Ovary (tissue), 7 donors: ENCODE measurements at regions not wholly inside any gene's neighbourhood (a gene's known extent, or its start where the extent isn't known, plus 50 kb on each side); places are given as distances from the start of the nearest gene placed in this dataset.
"Not testable (repeated sequence)": the region's sequence is repeated elsewhere in the genome, so short reads cannot be mapped to it uniquely, and the experiment has no call there.

Experiments used
- DNase-seq, 5 donors: peaks; one replicate each; pipeline ENCODE4 v3.0.0-alpha.2; 2019 to 2020
- H3K27ac ChIP-seq, 2 donors: fragments of 200-600 bp; one replicate each; pipeline versions ENCODE4 v1.5.1 to v1.8.0; 2019 to 2022
- H3K27me3 ChIP-seq: fragments of 200-600 bp; one replicate; pipeline ENCODE4 v1.8.0; 2022
- H3K36me3 ChIP-seq: fragments of 200-600 bp; sonication (generic); one replicate; pipeline ENCODE4 v1.5.1; 2019
- H3K4me1 ChIP-seq: one replicate; pipeline ENCODE4 v1.8.1; 2013; ENCODE audit warnings: mild to moderate bottlenecking, moderate library complexity; ENCODE audit not compliant: insufficient read depth
- H3K4me3 ChIP-seq: fragments of 200-600 bp; sonication (generic); one replicate; pipeline ENCODE4 v1.5.1; 2017
- H3K9me3 ChIP-seq, 2 donors: fragments of 200-600 bp in 1 of 2; sonication (generic) in 1 of 2; one replicate each; pipeline versions ENCODE4 v1.5.1 to v1.8.1; 2013 to 2019; ENCODE audit warnings: mild to moderate bottlenecking in 1 of 2, moderate library complexity in 1 of 2
- EP300 ChIP-seq: sonication (generic); formaldehyde crosslinking; IDR thresholded peaks from one replicate; pipeline ENCODE4 v1.6.1; 2017; ENCODE audit warnings: antibody characterized with exemption
- POLR2A ChIP-seq: fragments of 450-650 bp; IDR thresholded peaks from one replicate; pipeline ENCODE4 v1.6.1; 2017; ENCODE audit warnings: antibody characterized with exemption, mild to moderate bottlenecking, moderate library complexity
- WGBS, 3 donors: extraction: QIAGEN DNeasy Blood & Tissue Kit in 1 of 3; methylation state at CpG; one replicate each; pipeline versions ENCODE4 v1.1.5 to v1.1.7; 2013 to 2017; 5-methylcytosine and 5-hydroxymethylcytosine counted together
- intact Hi-C, 4 donors: fragments of 100-400 bp; cut with DNase I; formaldehyde crosslinking; loops; one replicate each; pipeline versions ENCODE4 v1.11.0 to v1.15.1; 2022 to 2023
- TF ChIP-seq, protein P1 (sequence below), 3 donors: fragments of 450-650 bp in 2 of 3; fragments of 200-600 bp in 1 of 3; IDR thresholded peaks; one replicate each; pipeline versions ENCODE4 v1.5.1 to v1.8.0; 2016 to 2022; ENCODE audit warnings: antibody characterized with exemption in 3 of 3, mild to moderate bottlenecking in 1 of 3
- donor health status: DM: no; HTN: no; CAD: no; lungs with moderate emphysema.
- donor health status: DM: no; HTN: no; CAD: no.
- donor health status: Bipolar disorder and iron deficiency.
- donor health status: DM: no; HTN: no; CAD: no.
- donor health status: DM: yes; HTN: yes; CAD: no.

DNA sequence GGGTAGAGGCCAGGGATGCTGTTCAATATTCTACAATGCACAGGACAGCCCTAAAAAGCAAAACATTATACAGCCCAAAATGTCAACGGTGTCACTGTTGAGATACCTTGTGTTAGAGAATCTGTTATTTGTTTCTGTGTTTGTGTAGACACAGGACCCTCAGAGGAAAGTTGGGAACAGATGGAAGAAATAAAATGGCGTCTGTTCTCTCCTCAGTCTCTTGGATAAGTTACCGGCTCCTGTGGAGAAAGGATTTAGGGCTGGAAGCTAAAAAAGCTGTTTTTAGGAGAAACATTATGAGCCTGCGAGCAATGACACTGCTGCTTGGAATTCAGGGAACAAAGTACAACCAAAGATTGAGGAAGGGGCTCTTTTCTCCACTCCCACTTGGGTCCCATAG lies 688.6 kb upstream of the ZNF385D start:
- DNase-seq = no peak
- intact Hi-C loops = no loop called here
- WGBS, 3 donors = 90 to 94% (median 92%) methylated on average over 4 of the region's 4 CpGs
- no peak overlapping the region for H3K4me3 ChIP-seq
- no peaks in the 10 kb centered on the region for H3K4me1 ChIP-seq
- H3K36me3 ChIP-seq = no peaks in the 10 kb centered on the region
- no peaks in the 10 kb centered on the region for H3K9me3 ChIP-seq
- no peaks in the 10 kb centered on the region for H3K27me3 ChIP-seq
- TF ChIP-seq POLR2A = no peak
- TF ChIP-seq, protein P1, sequence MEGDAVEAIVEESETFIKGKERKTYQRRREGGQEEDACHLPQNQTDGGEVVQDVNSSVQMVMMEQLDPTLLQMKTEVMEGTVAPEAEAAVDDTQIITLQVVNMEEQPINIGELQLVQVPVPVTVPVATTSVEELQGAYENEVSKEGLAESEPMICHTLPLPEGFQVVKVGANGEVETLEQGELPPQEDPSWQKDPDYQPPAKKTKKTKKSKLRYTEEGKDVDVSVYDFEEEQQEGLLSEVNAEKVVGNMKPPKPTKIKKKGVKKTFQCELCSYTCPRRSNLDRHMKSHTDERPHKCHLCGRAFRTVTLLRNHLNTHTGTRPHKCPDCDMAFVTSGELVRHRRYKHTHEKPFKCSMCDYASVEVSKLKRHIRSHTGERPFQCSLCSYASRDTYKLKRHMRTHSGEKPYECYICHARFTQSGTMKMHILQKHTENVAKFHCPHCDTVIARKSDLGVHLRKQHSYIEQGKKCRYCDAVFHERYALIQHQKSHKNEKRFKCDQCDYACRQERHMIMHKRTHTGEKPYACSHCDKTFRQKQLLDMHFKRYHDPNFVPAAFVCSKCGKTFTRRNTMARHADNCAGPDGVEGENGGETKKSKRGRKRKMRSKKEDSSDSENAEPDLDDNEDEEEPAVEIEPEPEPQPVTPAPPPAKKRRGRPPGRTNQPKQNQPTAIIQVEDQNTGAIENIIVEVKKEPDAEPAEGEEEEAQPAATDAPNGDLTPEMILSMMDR (IDR thresholded peaks at IDR 0.05) = no peak
- no peak for TF ChIP-seq EP300
- H3K27ac ChIP-seq = no peak overlapping the region

DNA sequence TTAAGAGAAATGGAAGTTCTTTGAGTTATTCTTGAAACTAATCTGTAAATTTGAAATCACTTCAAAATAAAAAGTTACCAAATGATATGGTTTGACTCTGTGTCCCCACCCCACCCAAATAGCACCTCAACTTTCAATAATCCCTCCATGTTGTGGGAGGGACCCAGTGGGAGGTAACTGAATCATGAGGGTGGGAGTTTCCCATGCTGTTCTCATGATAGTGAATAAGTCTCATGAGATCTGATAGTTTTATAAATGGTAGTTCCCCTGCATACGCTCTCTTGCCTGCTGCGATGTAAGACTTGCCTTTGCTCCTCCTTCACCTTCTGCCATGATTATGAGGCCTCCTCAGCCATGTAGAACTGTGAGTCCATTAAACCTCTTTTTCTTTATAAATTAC lies 690.7 kb upstream of the ZNF385D start:
- H3K4me3 ChIP-seq = no peak overlapping the region
- H3K9me3 ChIP-seq = no peaks in the 10 kb centered on the region
- intact Hi-C loops = no loop called here
- no peak overlapping the region for H3K27ac ChIP-seq
- TF ChIP-seq, protein P1 (IDR thresholded peaks at IDR 0.05) = no peak
- no peak for TF ChIP-seq EP300
- no peak for TF ChIP-seq POLR2A
- no peak for DNase-seq
- H3K36me3 ChIP-seq = no peaks in the 10 kb centered on the region
- no peaks in the 10 kb centered on the region for H3K4me1 ChIP-seq
- WGBS, 3 donors = 96 to 97% (median 97%) methylated on average over 2 of the region's 2 CpGs
- no peaks in the 10 kb centered on the region for H3K27me3 ChIP-seq

DNA sequence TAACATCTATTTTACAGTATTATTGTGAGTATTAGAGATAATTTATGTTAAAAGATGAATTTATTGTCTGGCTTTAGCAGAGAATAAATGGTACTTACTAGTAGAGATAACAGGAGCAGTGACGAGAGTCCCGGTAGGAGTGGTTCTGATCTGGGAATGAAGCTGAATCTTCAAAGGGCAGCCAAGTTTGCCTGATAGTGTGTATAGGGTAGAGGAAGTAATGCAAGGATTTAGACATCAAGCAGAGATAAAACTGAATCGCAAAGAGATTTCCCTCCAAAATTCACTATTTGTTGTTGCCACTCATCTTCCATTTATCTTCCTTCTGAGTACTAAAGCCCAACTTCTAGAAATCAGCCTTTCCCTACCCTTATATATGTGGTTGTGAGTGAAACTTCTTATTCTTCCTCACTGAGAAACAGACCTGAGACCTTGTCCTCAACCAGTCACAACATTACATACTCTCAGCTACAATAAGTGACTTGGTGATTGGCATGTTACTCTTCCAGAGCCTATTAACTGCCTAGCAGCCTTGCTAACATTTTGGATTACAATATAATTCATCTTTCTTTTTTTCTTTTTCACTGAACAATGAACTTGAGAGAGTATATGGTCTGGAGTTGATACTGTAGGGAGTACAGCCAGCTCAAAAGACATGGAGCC lies 692.7 kb upstream of the ZNF385D start:
- H3K4me1 ChIP-seq = no peaks in the 10 kb centered on the region
- no peak overlapping the region for H3K4me3 ChIP-seq
- H3K9me3 ChIP-seq = no peaks in the 10 kb centered on the region
- no peak for TF ChIP-seq POLR2A
- TF ChIP-seq, protein P1 (IDR thresholded peaks at IDR 0.05) = no peak
- TF ChIP-seq EP300 = no peak
- H3K36me3 ChIP-seq = no peaks in the 10 kb centered on the region
- H3K27me3 ChIP-seq = no peaks in the 10 kb centered on the region
- intact Hi-C loops = no loop called here
- WGBS, 3 donors = 79 to 84% (median 80%) methylated on average over 3 of the region's 3 CpGs
- H3K27ac ChIP-seq = no peak overlapping the region
- DNase-seq = no peak

DNA sequence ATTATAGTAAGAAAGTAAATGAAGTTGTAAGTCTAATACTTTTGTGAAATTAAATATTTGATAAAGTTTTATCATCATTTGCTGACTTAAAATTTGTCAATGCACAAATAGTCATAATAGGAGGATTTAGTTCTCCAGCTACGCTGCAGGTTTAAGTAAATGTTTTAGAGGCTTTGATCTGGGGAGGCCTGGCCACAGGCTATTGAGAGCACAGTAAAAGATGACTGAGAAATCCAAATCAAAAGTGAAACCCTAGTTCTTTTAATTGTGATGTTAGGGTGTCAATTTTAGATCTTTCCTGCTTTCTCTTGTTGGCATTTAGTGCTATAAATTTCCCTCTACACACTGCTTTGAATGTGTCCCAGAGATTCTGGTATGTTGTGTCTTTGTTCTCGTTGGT lies 694.3 kb upstream of the ZNF385D start:
- H3K36me3 ChIP-seq, H3K27ac ChIP-seq, DNase-seq: not testable (repeated sequence)

DNA sequence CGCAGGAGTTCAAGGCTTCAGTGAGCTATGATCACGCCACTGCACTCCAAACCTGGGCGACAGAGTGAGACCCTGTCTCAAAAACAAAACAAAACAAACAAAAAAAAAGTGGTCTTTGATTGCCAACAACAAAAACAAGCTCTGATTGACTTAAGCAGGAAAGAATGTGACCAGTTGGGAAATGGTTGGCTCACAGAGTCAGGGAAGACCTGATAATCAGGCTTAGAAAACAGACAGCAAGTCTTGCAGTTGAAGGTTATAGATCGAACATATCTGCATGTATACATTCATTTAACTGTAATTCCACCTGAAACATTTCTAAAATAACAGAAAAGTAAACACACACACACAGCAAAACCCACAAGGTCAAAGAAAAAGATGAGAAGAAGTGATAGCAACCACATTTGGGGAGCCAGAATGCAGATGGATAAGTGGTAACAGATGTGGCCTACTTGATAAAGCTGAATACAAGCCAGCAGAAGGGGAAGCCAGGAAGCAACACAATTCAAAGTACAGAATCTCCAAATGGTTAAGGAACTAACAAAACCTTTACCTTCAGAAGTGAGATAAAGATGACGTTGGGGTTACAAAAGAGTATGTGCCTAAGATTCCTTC lies 699.9 kb upstream of the ZNF385D start:
- Histone ChIP-seq H3K9me3 (no peaks in the 10 kb centered on the region), H3K27me3 (no peaks in the 10 kb centered on the region), H3K36me3 (no peaks in the 10 kb centered on the region), H3K4me3 (no peak overlapping the region), H3K4me1 (no peaks in the 10 kb centered on the region), H3K27ac (no peak overlapping the region)
- TF ChIP-seq POLR2A (no peak), EP300 (no peak)
- TF ChIP-seq, protein P1 (IDR thresholded peaks at IDR 0.05) = no peak
- no peak for DNase-seq
- intact Hi-C loops = no loop called here
- 63 to 69% (median 68%) methylated on average over 5 of the region's 5 CpGs for WGBS, 3 donors

More for the DNA sequence above, 694.3 kb upstream of the ZNF385D start:
- H3K4me3 ChIP-seq, H3K4me1 ChIP-seq, intact Hi-C loops, H3K9me3 ChIP-seq, H3K27me3 ChIP-seq: not testable (repeated sequence)
- WGBS, 3 donors = 86 to 94% (median 87%) methylated on average over 1 to 2 of the region's 2 CpGs
